Renal cortex interstitium (tissue), 11 donors: ENCODE measurements at regions not wholly inside any gene's neighbourhood (a gene's known extent, or its start where the extent isn't known, plus 50 kb on each side); places are given as distances from the start of the nearest gene placed in this dataset.

Experiments
- DNase-seq, 11 donors: peaks; one replicate each; pipeline ENCODE4 v3.0.0-alpha.2; 2013; ENCODE audit warnings: low read depth in 9 of 11, low spot score in 4 of 11; ENCODE audit errors: extremely low read depth in 1 of 11

DNA sequence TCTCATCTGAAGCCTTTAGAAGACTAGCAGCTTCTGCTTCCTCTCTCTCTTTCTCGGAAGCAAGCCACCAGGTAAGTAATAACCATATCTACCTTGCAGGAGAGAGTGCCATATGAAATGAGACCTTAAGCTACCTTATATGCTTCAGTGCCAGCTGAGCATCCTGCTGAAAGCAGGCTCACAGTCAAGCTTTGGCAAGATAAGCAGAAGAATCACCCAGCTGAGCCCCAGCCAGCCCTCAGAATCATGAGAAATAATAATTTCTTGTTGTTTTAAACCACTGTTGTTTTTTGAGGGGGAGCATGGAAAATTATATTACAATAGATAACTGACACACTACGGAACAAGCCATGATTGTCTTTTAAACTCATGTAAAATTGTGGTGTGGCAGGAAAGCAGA lies 514.4 kb downstream of the MBD2 start:
- DNase-seq, result no peak

DNA sequence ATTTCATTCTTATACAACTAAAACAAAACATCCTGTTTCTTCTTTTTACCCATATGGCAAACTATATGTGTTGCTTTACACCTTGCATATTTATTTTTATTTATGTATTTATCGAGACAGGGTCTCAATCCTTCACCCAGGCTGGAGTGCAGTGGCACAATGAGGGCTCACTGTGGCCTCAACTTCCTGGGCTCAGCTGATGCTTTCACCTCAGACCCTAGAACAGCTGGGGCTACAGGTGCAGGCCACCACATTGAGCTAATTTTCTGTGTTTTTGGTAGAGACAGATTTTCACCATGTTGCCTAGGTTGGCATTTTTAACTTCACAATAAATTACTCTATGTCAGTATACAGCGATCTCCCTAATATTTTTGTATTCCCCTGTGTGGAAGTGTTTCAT lies 522.0 kb downstream of the MBD2 start:
- DNase-seq, result no peak

DNA sequence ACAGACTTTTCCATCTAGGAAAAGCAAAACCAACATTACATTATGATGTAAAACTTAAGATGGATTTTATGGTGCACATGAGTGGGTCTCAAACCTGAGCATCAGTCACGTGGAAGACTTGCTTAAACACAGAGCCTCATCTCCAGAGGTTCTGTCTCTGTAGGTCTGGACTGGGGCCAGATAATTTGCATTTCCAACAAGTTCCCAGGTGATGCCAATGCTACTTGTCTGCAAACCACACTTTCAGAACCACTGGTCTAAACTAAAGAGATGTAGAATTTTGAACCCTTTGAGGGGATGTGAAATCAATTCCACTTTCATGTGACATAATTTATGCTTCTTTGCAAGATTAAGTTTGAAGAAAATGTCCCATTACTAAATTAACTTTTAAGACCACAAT lies 522.8 kb downstream of the MBD2 start:
- no peak for DNase-seq

DNA sequence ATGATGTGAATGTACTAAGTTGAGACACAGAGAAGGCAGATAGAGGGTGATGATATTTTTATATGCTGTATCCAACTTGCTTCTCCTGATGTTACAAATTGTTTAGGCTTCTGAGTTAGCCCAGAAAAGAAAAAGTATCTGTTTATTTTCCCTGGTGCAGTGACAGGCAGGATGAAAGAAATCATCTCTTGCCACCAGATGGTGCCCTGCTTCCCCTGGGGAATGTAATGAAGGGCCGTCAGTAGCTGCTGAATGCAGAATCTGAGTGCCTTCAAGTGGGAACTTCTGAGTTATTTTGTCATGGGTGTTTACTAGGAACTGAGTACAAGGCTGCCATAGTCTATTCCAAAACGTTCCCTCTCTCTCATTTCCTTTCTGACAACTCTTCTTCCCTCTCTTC lies 525.6 kb downstream of the MBD2 start:
- DNase-seq, result peak; percentile 0 to 24 (median 13)

DNA sequence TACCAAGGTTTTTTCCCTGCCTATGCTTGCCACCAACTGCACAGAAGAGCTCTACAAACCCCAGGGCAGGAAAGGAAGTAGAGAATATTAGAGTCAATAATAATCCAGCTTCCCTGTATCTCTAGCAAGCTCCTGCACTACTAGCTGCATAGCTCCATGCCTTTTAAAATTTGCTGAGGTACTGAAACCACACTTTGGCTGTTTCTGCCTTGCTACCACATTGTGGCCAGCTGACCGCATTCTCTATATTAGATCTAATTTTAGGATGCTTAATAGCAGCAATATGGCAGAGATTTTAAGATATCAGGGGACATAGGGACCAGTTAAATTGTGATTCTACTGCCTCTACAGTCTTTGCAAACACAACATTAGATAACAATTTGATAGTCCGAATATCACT lies 534.6 kb downstream of the MBD2 start:
- DNase-seq, result no peak

DNA sequence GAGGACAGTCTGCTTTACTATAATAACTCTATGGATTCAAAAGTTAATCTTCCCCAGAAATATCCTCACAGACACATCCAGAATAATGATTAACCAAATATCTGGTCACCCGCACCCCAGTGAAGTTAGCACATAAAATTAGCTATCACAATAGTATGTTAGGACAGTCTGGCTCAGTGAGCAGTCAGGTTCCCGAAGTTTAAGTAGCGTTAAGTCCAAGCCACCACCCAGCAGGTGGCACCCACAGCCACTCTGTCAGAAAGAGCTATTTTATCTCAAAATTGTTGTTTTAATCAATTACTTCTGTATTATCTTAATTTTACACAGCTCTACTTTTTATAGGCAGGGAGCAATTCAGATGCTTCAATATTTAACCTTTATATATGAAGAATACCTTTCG lies 537.5 kb downstream of the MBD2 start:
- DNase-seq, result no peak

DNA sequence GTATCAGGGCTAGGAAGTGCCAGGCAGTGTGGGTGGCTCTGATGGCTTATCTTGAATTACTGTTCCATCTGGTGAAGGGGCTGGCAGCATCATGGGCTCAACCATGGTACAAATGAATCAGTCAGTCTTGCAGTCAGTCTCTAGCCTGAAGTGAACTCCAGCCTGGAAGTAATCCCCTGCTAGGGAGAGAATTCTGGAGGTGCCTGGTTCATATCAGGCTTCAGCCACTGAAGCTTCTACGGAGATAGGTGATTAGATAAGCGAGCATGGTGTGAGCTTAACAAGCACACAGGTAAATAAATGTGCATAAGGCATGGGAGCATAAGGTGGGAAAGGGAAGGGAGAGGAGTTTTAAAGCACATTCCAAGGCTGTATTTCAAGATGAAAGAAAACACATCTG lies 541.7 kb downstream of the MBD2 start:
- DNase-seq, result no peak

DNA sequence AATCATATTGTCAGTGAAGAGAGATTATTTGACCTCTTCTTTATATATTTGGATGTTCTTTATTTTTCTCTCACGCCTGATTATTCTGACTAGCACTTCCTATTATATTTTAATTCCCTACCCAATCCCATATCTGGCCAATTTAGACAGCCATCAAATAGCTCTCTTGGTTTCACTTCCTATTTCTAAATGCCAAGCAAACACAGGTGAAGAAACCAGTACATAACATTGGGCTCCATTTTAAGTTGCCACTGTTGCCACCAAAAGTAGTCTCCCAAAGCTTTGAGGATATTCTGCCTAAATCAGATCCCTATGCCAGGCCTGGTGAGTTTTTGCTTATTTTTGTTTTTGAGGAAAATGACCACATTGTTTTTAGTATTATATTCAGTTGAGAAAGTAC lies 547.0 kb downstream of the MBD2 start:
- no peak for DNase-seq

DNA sequence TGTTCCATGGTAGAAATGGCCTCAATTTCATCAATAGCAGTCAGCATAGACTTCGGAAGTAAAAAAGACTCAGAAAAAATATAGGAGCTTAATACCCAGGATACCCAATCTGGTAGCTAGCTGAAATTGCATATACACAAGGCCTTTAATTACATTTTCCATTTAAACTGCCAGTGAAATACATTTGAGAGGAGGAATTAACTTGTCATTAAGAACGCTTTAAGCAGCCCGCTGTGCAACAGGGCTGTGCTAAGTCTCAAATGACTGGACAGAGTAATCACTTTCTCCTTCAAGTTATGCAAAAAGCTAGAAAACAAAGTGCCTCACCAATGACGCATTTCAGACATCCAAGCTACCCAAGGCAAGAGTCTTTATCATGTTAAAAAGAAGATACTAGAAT lies 558.8 kb downstream of the MBD2 start:
- no peak for DNase-seq

DNA sequence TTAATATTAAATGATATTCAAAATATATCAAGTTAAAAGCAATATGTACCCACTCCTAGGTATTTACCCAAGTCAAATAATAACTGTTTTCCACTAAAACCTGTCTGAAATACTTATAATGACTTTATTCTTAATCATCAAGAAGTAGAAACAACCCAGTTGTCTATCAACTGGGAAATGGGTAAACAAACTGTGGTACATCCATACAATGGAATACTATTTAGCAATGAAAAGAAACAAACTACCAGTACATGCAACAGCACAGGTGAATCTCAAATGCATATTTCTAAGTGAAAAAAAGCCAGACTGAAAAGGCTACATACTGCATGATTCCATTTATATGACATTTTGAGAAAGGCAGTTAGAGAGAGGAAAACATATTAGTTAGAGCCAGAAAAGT lies 559.9 kb downstream of the MBD2 start:
- no peak for DNase-seq

DNA sequence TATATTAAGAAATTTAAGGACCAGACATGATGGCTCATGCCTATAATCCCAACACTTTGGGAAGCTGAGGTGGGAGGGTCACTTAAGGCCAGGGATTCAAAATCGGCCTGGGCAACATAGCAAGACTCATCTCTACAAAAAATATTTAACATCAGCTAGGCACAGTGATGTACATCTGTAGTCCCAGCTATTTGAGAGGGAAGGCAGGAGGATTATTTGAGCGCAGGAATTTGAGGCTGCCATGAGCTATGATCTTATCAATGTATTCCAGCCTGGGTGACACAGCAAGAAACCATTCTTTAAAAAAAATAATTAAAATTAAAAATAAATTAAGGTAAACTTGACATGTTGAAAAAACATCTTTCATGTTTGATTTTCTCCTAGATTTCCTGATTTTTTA lies 564.2 kb downstream of the MBD2 start:
- DNase-seq, result no peak

DNA sequence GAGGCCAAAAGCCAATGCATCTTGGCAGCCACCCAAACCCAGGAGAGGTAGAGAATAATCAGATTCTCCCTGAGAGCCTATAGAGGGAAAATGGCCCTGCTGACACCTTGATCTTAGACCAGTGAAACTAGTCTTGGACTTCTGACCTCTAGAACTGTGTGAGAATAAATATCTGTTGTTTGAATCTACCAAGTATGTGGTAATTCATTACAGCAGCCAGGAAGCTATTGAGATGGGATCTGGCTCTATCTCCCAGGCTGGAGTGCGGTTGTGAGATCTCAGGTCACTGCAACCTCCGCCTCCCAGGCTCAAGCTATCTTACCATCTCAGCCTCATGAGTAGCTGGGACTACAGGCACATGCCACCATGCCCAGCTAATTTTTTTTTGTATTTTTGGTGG lies 567.2 kb downstream of the MBD2 start:
- no peak for DNase-seq

DNA sequence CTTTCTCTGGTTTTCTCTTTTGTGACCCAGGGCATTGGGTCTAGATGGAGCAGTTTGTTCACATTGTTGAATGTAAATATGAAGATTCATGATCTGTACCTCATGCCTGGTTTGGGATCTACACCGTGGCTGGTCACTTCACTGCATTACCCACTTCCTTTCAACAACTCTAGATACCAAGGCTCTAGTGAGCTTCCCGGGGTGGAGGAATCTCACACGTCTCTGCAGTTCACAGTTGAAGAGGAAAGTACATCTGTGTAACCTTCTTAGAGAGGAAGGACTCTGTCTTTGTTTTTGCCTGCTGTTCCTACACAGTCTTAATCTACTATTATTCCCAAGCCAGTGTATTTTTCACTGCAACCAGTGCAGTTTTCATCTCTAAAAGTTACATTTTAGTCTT lies 574.8 kb downstream of the MBD2 start:
- no peak for DNase-seq

DNA sequence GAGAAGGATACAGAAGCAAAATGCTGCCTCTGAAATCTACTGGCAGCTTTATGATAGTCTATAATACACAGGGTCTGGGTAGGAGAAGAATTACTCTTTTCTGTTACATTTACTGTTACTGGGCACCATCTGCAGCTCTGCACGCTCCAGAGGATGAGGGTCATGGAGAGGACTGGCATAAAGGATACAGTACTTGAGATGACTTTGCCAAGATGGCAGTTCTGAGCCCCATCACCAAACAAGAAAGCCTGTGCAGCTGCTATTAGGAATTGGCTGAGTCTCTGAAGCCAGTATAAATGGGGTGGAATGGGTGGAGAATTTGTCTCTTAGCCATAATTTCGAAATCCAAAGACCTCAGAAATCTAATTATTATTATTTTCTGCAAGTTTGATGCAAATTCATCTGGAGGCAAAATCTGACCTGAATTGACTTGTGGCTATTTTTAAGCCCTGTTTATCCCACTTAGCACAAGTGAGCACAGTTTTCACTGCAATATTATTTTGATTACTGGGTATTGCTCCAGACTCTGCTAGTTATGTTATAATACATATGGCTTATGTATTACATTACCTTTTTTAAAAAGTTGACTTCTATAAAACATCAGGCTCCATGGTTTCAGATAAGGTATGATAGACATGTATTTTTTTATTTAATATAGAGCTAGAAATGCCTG lies 579.5 kb downstream of the MBD2 start:
- no peak for DNase-seq

DNA sequence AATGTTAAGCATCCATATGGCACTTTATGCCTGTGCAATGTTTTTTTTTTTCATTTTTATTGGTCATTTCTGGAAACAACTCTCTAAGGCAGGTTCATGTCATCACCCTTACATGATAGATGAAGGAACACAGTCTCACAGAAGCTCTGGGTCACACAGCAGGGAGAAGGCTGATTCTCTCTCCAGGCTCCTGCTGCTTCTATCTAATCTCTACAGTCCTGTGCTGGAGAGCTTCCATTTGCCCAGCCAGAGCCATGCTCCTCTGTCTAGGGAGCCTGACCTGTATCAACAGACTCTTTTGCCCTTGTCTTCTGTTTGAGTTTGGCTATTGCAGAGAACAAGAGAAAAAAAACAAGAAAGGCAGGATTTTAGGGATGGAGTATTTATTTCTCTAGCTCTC lies 584.8 kb downstream of the MBD2 start:
- DNase-seq, result no peak

DNA sequence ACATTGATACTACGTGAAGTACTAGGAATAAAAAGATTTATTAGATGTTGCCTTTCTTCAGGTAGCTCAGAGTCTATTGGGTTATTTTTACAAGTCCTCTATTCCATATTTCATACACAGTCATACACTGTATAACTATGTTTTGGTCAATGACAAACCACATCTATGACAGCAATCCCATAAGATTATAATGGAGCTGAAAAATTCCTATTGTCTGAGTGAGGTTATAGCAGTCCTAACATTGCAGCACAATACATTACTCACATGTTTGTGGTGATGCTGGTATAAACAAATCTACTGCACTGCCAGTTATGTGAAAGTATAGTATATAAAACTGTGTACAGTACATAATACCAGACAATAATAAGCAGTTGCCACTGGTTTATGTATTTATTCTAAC lies 595.1 kb downstream of the MBD2 start:
- DNase-seq, result no peak

DNA sequence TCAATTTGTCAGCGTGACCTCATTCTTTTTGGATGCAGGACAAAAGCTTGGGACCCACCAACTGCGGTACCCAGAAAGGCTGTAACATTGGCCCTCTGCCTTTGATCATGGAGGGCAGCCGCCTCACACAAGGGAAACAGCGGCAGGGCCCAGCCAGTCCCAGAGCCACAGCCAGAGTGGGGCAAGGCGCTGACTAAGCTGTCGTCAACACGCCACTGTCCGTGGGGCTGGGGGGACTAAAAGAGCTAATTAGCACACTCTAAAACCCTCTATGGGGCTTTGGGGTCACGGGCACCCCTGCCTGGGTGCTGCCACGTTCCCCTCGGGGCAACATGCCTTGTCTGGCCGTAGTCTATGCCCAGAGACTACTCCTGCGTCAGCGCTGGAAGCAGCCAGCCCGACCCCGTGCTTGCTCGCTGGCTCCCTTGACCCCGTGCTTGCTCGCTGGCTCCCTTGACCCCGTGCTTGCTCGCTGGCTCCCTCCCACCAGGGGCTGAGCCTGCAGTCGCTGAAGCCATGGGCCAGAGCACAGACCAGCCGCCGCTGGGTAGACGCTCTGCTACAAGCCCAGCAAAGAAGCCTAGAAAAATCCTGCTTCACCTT lies 598.4 kb downstream of the MBD2 start:
- DNase-seq, result no peak

DNA sequence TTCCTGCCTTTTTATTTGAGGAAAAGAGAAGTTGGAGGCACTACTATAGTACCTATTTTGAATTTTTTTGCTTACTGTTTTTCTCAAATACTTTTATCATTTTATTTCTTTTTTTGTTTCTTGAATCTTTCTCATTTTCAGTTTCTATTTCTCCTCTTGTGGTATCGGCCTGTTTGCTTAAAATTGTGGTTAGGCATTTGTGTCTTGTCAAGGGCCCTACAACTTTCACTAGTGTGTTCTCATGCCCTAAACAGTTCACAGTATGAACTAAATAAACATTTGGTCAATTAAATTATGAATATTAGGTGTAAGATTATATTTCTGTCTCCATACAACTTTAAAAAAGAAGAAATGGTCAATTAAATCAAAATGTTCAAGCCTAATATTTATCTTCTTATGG lies 613.5 kb downstream of the MBD2 start:
- DNase-seq, result no peak

DNA sequence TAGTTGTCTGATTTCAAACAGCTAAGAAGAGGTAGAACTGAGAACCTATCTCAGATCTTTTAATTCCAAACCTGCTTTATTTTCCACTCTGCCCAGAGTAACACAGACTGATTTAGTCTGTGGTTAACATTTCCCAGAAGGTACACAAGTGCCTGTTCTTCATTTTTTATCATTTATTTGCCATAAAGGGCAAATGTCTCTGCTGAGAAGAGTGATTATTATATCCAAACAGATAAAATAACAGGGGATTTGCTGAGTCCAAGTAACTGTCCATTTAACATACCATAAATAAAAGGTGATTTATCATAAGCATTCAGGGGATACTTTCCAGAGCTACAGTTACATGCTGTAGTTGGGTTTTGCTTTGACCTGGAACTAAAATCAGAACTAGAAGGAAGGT lies 617.7 kb downstream of the MBD2 start:
- no peak for DNase-seq

DNA sequence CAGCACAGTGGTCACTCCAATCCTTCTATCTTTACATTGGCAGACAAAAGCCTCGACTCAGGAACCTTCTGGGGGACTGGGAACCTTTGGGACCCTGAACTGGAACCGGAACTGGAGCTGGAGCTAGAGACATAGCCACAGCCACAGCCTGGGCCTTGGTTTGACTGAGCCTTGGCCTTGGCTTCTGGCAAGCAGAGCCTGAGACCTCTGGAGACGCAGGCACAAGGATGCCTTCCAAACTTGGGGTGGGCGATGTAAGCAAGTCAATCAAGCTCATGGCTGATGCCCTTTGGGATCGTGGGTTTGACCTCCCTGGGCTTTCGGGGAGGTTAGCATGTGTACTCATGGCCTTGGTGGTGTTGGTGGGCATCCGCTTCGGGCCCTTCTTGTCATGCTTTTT lies 619.3 kb downstream of the MBD2 start:
- DNase-seq, result no peak

DNA sequence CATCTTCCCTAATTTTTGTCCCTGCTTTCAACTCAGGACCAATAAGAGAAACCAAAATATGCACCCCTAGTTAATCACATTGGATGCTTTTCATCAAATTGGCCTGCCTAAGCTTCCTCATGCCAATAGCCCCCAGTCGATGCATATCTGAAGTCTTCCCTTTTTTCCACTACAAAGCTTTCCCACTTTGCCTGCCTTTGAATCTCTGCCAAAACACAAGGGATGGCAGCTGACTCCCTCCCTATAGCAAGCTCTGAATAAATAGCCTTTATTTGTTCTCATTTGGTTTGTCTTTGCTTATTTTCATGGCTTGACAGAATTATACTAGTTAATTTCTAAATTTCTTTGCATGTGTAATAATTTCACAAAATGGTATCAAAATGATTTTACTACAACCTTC lies 621.2 kb downstream of the MBD2 start:
- DNase-seq, result no peak
